ENCODE measurements at regions not wholly inside any gene's neighbourhood (a gene's known extent, or its start where the extent isn't known, plus 50 kb on each side); places are given as distances from the start of the nearest gene placed in this dataset. TPM values are rescaled to one million over a fixed set of nuclear protein-coding genes. Genes with fewer than 3 reads are reported as not detected.

Small RNAs in the stretch of these regions (small RNA-seq; reads per million reads assigned to genes)
- gene MTCO1P45 (ENCODE audit: low replicate concordance) (not detected), gene RNU6-1001P (ENCODE audit: low replicate concordance) (not detected), gene RNU6-546P (ENCODE audit: low replicate concordance) (not detected)

Measured in GM23338 (cell line).